Spleen (tissue), 11 donors: ENCODE measurements at regions not wholly inside any gene's neighbourhood (a gene's known extent, or its start where the extent isn't known, plus 50 kb on each side); places are given as distances from the start of the nearest gene placed in this dataset.

Experiments used
- DNase-seq: peaks from one replicate; pipeline ENCODE4 v3.0.0-alpha.2; 2020
- H3K27ac ChIP-seq, 8 donors: fragments of 200-600 bp; sonication (generic) in 7 of 8; 1 replicate in 4 of 8; 2 replicates in 4 of 8; pipeline versions ENCODE4 v1.5.0 to v1.8.0; 2016 to 2021; ENCODE audit warnings: inconsistent platforms in 4 of 8, mild to moderate bottlenecking in 4 of 8, moderate library complexity in 1 of 8
- H3K27me3 ChIP-seq, 7 donors: fragments of 200-600 bp; sonication (generic) in 6 of 7; replicated peaks in 1 of 7; 1 replicate in 4 of 7; 2 replicates in 3 of 7; pipeline versions ENCODE4 v1.5.0 to v1.8.0; 2016 to 2021; ENCODE audit warnings: inconsistent platforms in 3 of 7, mild to moderate bottlenecking in 1 of 7
- H3K36me3 ChIP-seq, 6 donors: fragments of 200-600 bp; sonication (generic) in 5 of 6; 1 replicate in 4 of 6; 2 replicates in 2 of 6; pipeline versions ENCODE4 v1.5.0 to v1.8.0; 2016 to 2021; ENCODE audit warnings: inconsistent platforms in 2 of 6
- H3K4me1 ChIP-seq, 6 donors: fragments of 200-600 bp; sonication (generic) in 5 of 6; 1 replicate in 3 of 6; 2 replicates in 3 of 6; pipeline versions ENCODE4 v1.5.0 to v1.8.0; 2016 to 2021; ENCODE audit warnings: inconsistent platforms in 3 of 6
- H3K4me3 ChIP-seq, 8 donors: fragments of 200-600 bp; sonication (generic) in 7 of 8; 1 replicate in 4 of 8; 2 replicates in 4 of 8; pipeline versions ENCODE4 v1.5.0 to v1.8.0; 2016 to 2021; ENCODE audit warnings: inconsistent platforms in 4 of 8, mild to moderate bottlenecking in 4 of 8, moderate library complexity in 2 of 8
- H3K9me3 ChIP-seq, 8 donors: fragments of 200-600 bp; sonication (generic) in 7 of 8; 1 replicate in 4 of 8; 2 replicates in 4 of 8; pipeline versions ENCODE4 v1.5.0 to v1.8.0; 2016 to 2021; ENCODE audit warnings: inconsistent platforms in 4 of 8
- CTCF ChIP-seq, 11 experiments: fragments of 200-600 bp in 7 of 11; fragments of 450-650 bp in 4 of 11; sonication (generic) in 4 of 11; IDR thresholded peaks in 8 of 11; conservative IDR thresholded peaks in 3 of 11; 1 replicate in 7 of 11; 2 replicates in 4 of 11; pipeline versions ENCODE4 v1.4.0 to v1.8.0; 2016 to 2021; ENCODE audit warnings: antibody characterized with exemption in 11 of 11, inconsistent platforms in 4 of 11, mild to moderate bottlenecking in 1 of 11
- POLR2A ChIP-seq, 3 donors: fragments of 450-650 bp; IDR thresholded peaks; one replicate each; pipeline ENCODE4 v1.5.1; 2017; ENCODE audit warnings: antibody characterized with exemption in 3 of 3, mild to moderate bottlenecking in 1 of 3
- POLR2AphosphoS5 ChIP-seq, 3 donors: sonication (generic); formaldehyde crosslinking; IDR thresholded peaks; one replicate each; pipeline ENCODE4 v1.5.1; 2017; ENCODE audit warnings: antibody characterized with exemption in 3 of 3
- WGBS, 5 donors: extraction: QIAGEN DNeasy Blood & Tissue Kit in 3 of 5; methylation state at CpG; one replicate each; pipeline versions ENCODE4 v1.1.5 to v1.1.7; 2013 to 2018; 5-methylcytosine and 5-hydroxymethylcytosine counted together
- intact Hi-C: fragments of 100-400 bp; cut with DNase I; formaldehyde crosslinking; loops from one replicate; pipeline ENCODE4 v1.15.0; 2023; ENCODE audit warnings: low total_unique reads
- donor health status: healthy with polysubstance abuse.
- donor health status: DM: no; HTN: no; CAD: no; lungs with moderate emphysema.
- donor health status: DM: no; HTN: no; CAD: no.
- donor health status: Bipolar disorder and iron deficiency.
- donor health status: healthy.
- donor health status: DM: no; HTN: no; CAD: no.
- donor health status: DM: yes; HTN: yes; CAD: no.

- no peaks in the 10 kb centered on the region for H3K9me3 ChIP-seq
- DNase-seq: no peak
- H3K4me3 ChIP-seq: no peak overlapping the region
- H3K27me3 ChIP-seq: no peaks in the 10 kb centered on the region
- intact Hi-C loops: loop anchor here (10.0 kb wide), 1 partner anchor 65 kb away; no protein-coding TSS in a partner anchor
- H3K36me3 ChIP-seq: no peaks in the 10 kb centered on the region
- WGBS, 5 donors: 88 to 97% (median 92%) methylated on average over 3 of the region's 3 CpGs
- H3K27ac ChIP-seq: no peak overlapping the region
- H3K4me1 ChIP-seq: no peaks in the 10 kb centered on the region
- TF ChIP-seq POLR2AphosphoS5 (IDR thresholded peaks at IDR 0.05): no peak
- no peak for TF ChIP-seq POLR2A (IDR thresholded peaks at IDR 0.05)
- TF ChIP-seq CTCF (IDR thresholded peaks at IDR 0.05 in 8 of 11, conservative IDR thresholded peaks at IDR 0.05 in 3 of 11): no peak
These were observed 506.4 kb upstream of the C9orf72 start for GRCh38 chr9:28079677-28080076.

GRCh38 chr9:28082671-28083070, 509.4 kb upstream of the C9orf72 start:
- Histone ChIP-seq H3K27me3 (no peaks in the 10 kb centered on the region), H3K4me1 (no peaks in the 10 kb centered on the region), H3K27ac (no peak overlapping the region), H3K9me3 (no peaks in the 10 kb centered on the region), H3K36me3 (no peaks in the 10 kb centered on the region), H3K4me3 (no peak overlapping the region)
- WGBS, 5 donors: 67 to 82% (median 68%) methylated on average over 3 of the region's 3 CpGs
- no peak for DNase-seq
- TF ChIP-seq POLR2AphosphoS5 (IDR thresholded peaks at IDR 0.05) (no peak), POLR2A (IDR thresholded peaks at IDR 0.05) (no peak), CTCF (IDR thresholded peaks at IDR 0.05 in 8 of 11, conservative IDR thresholded peaks at IDR 0.05 in 3 of 11) (no peak)
- intact Hi-C loops: no loop called here

- no peak overlapping the region for H3K4me3 ChIP-seq
- DNase-seq: no peak
These were observed 513.6 kb upstream of the C9orf72 start for GRCh38 chr9:28086881-28087280.

More at GRCh38 chr9:28086881-28087280, 513.6 kb upstream of the C9orf72 start:
- TF ChIP-seq CTCF (IDR thresholded peaks at IDR 0.05 in 8 of 11, conservative IDR thresholded peaks at IDR 0.05 in 3 of 11): no peak
- TF ChIP-seq POLR2AphosphoS5 (IDR thresholded peaks at IDR 0.05): no peak
- TF ChIP-seq POLR2A (IDR thresholded peaks at IDR 0.05): no peak
- intact Hi-C loops: no loop called here
- Histone ChIP-seq H3K27me3 (no peaks in the 10 kb centered on the region), H3K9me3 (peaks cover 0 to 3% (median 0%) of the 10 kb centered on the region in 8 donors), H3K36me3 (no peaks in the 10 kb centered on the region), H3K4me1 (no peaks in the 10 kb centered on the region), H3K27ac (no peak overlapping the region)
